ENCODE measurements at regions not wholly inside any gene's neighbourhood (a gene's known extent, or its start where the extent isn't known, plus 50 kb on each side); places are given as distances from the start of the nearest gene placed in this dataset.

GRCh38 chr3:732326-732928 is 360.4 kb upstream of the CNTN6 start:
- TF ChIP-seq CTCF (IDR thresholded peaks at IDR 0.05) = no peak
- TF ChIP-seq POLR2AphosphoS5 (IDR thresholded peaks at IDR 0.05) = no peak
